ENCODE measurements at regions not wholly inside any gene's neighbourhood (a gene's known extent, or its start where the extent isn't known, plus 50 kb on each side); places are given as distances from the start of the nearest gene placed in this dataset.

- TF ChIP-seq CTCF (IDR thresholded peaks at IDR 0.05) (no peak), POLR2A (IDR thresholded peaks at IDR 0.05) (no peak)
These were observed 394.0 kb upstream of the SPTLC3 start for GRCh38 chr20:12614764-12615163.

Measured in lower leg skin (tissue), 3 donors.